ENCODE measurements at regions not wholly inside any gene's neighbourhood (a gene's known extent, or its start where the extent isn't known, plus 50 kb on each side); places are given as distances from the start of the nearest gene placed in this dataset.

- no peak overlapping the region for H2AFZ ChIP-seq (ENCODE audit: low read length)
- H3K4me1 ChIP-seq (ENCODE audit: low read length): no peaks in the 10 kb centered on the region
- H3K79me2 ChIP-seq (ENCODE audit: low read length): no peaks in the 10 kb centered on the region
- H3K9me3 ChIP-seq (replicated peaks; ENCODE audit: insufficient read depth, low read length): no peaks in the 10 kb centered on the region
- no peak overlapping the region for H3K4me3 ChIP-seq (ENCODE audit: low read length)
- H3K4me2 ChIP-seq (ENCODE audit: low read depth, low read length): no peak overlapping the region
- H3K9ac ChIP-seq (ENCODE audit: low read length): no peak overlapping the region
- H4K20me1 ChIP-seq (ENCODE audit: insufficient read depth, low read length): no peaks in the 10 kb centered on the region
- TF ChIP-seq CTCF (IDR thresholded peaks at IDR 0.05; ENCODE audit: low read length) (no peak), EZH2 (optimal IDR thresholded peaks at IDR 0.05; ENCODE audit: low read depth, low read length) (no peak), EZH2phosphoT487 (IDR thresholded peaks at IDR 0.05; ENCODE audit: low read length) (no peak)
- 0 out of 2 replicates have a peak, but pooled peaks cover 2% of the 10 kb centered on the region for H3K9me2 ChIP-seq (replicated peaks; ENCODE audit: insufficient read depth, low read length)
- H3F3A ChIP-seq (ENCODE audit: insufficient read depth, low read length): no peaks in the 10 kb centered on the region
- DNase-seq: no peak
- H3K27ac ChIP-seq (ENCODE audit: low read length): no peak overlapping the region
- no peaks in the 10 kb centered on the region for H3K36me3 ChIP-seq (replicated peaks; ENCODE audit: insufficient read depth, low read length)
- no peaks in the 10 kb centered on the region for H3K27me3 ChIP-seq (replicated peaks; ENCODE audit: insufficient read depth, low read length)
These were observed 85.4 kb upstream of the OGFRL1 start for GRCh38 chr6:71203206-71203605.

GRCh38 chr6:71204741-71205140 is 83.9 kb upstream of the OGFRL1 start:
- Histone ChIP-seq H3K27ac (ENCODE audit: low read length) (no peak overlapping the region), H2AFZ (ENCODE audit: low read length) (no peak overlapping the region), H3K79me2 (ENCODE audit: low read length) (no peaks in the 10 kb centered on the region)

GRCh38 chr6:71205336-71205956 is 83.2 kb upstream of the OGFRL1 start:
- no peak overlapping the region for H3K27ac ChIP-seq (ENCODE audit: low read length)
- no peak for TF ChIP-seq EZH2 (optimal IDR thresholded peaks at IDR 0.05; ENCODE audit: low read depth, low read length)
- TF ChIP-seq CTCF (IDR thresholded peaks at IDR 0.05; ENCODE audit: low read length): no peak
- TF ChIP-seq EZH2phosphoT487 (IDR thresholded peaks at IDR 0.05; ENCODE audit: low read length): no peak
- H2AFZ ChIP-seq (ENCODE audit: low read length): no peak overlapping the region

More at GRCh38 chr6:71204741-71205140, 83.9 kb upstream of the OGFRL1 start:
- 0 out of 2 replicates have a peak, but pooled peaks cover 2% of the 10 kb centered on the region for H3K9me2 ChIP-seq (replicated peaks; ENCODE audit: insufficient read depth, low read length)
- H3K9ac ChIP-seq (ENCODE audit: low read length): no peak overlapping the region
- no peaks in the 10 kb centered on the region for H4K20me1 ChIP-seq (ENCODE audit: insufficient read depth, low read length)
- H3K9me3 ChIP-seq (replicated peaks; ENCODE audit: insufficient read depth, low read length): no peaks in the 10 kb centered on the region
- no peak for TF ChIP-seq CTCF (IDR thresholded peaks at IDR 0.05; ENCODE audit: low read length)
- no peak for TF ChIP-seq EZH2 (optimal IDR thresholded peaks at IDR 0.05; ENCODE audit: low read depth, low read length)
- no peak for TF ChIP-seq EZH2phosphoT487 (IDR thresholded peaks at IDR 0.05; ENCODE audit: low read length)
- no peak overlapping the region for H3K4me3 ChIP-seq (ENCODE audit: low read length)
- no peak overlapping the region for H3K4me2 ChIP-seq (ENCODE audit: low read depth, low read length)
- no peaks in the 10 kb centered on the region for H3F3A ChIP-seq (ENCODE audit: insufficient read depth, low read length)
- no peaks in the 10 kb centered on the region for H3K4me1 ChIP-seq (ENCODE audit: low read length)
- no peaks in the 10 kb centered on the region for H3K36me3 ChIP-seq (replicated peaks; ENCODE audit: insufficient read depth, low read length)
- DNase-seq: no peak
- H3K27me3 ChIP-seq (replicated peaks; ENCODE audit: insufficient read depth, low read length): no peaks in the 10 kb centered on the region

More at GRCh38 chr6:71205336-71205956, 83.2 kb upstream of the OGFRL1 start:
- Histone ChIP-seq H3K27me3 (replicated peaks; ENCODE audit: insufficient read depth, low read length) (no peaks in the 10 kb centered on the region), H3K4me1 (ENCODE audit: low read length) (no peaks in the 10 kb centered on the region), H3K9me2 (replicated peaks; ENCODE audit: insufficient read depth, low read length) (0 out of 2 replicates have a peak, but pooled peaks cover 2% of the 10 kb centered on the region), H4K20me1 (ENCODE audit: insufficient read depth, low read length) (no peaks in the 10 kb centered on the region), H3K9ac (ENCODE audit: low read length) (no peak overlapping the region), H3K36me3 (replicated peaks; ENCODE audit: insufficient read depth, low read length) (no peaks in the 10 kb centered on the region), H3F3A (ENCODE audit: insufficient read depth, low read length) (no peaks in the 10 kb centered on the region), H3K9me3 (replicated peaks; ENCODE audit: insufficient read depth, low read length) (no peaks in the 10 kb centered on the region), H3K4me3 (ENCODE audit: low read length) (no peak overlapping the region), H3K4me2 (ENCODE audit: low read depth, low read length) (no peak overlapping the region), H3K79me2 (ENCODE audit: low read length) (no peaks in the 10 kb centered on the region)
- DNase-seq: no peak

Measured in MM.1S (cell line).